SK-N-SH treated with all-trans-retinoic acid at 6 μM for 48 hours (cell line): ENCODE measurements at regions not wholly inside any gene's neighbourhood (a gene's known extent, or its start where the extent isn't known, plus 50 kb on each side); places are given as distances from the start of the nearest gene placed in this dataset.

Experiments used
- ATAC-seq: fragments of 200-7000 bp; cut with Tn5 transposase; 3 replicates; pipeline ENCODE4 v1.9.1; 2020; ENCODE audit warnings: mild to moderate bottlenecking, moderate library complexity
- ARNTL ChIP-seq: fragments of 450-650 bp; formaldehyde crosslinking; IDR thresholded peaks from 2 replicates; pipeline ENCODE4 v1.5.0; 2020; ENCODE audit warnings: low read depth, mild to moderate bottlenecking, moderate library complexity, borderline replicate concordance
- BACH2 ChIP-seq: fragments of 250-450 bp; sonication (Bioruptor Pico); IDR thresholded peaks from 2 replicates; pipeline ENCODE4 v1.9.0; 2021; ENCODE audit warnings: mild to moderate bottlenecking, borderline replicate concordance
- CREB5 ChIP-seq: fragments of 250-450 bp; sonication (Bioruptor Pico); IDR thresholded peaks from 2 replicates; pipeline ENCODE4 v1.5.1; 2020; ENCODE audit warnings: low read depth, mild to moderate bottlenecking, moderate library complexity
- CSDC2 ChIP-seq: fragments of 250-450 bp; sonication (Bioruptor Pico); IDR thresholded peaks from 2 replicates; pipeline ENCODE4 v1.5.0; 2020; ENCODE audit warnings: mild to moderate bottlenecking, moderate library complexity
- CSRNP3 ChIP-seq: fragments of 250-450 bp; sonication (Bioruptor Pico); IDR thresholded peaks from 2 replicates; pipeline ENCODE4 v1.5.1; 2021; ENCODE audit warnings: mild to moderate bottlenecking, moderate library complexity
- ESRRG ChIP-seq: fragments of 250-450 bp; sonication (Bioruptor Pico); IDR thresholded peaks from 2 replicates; pipeline ENCODE4 v1.6.1; 2021; ENCODE audit warnings: mild to moderate bottlenecking
- GLIS3 ChIP-seq: fragments of 250-450 bp; sonication (Bioruptor Pico); IDR thresholded peaks from 2 replicates; pipeline ENCODE4 v1.5.0; 2020; ENCODE audit warnings: mild to moderate bottlenecking, moderate library complexity
- ISL1 ChIP-seq: fragments of 250-450 bp; sonication (Bioruptor Pico); IDR thresholded peaks from 2 replicates; pipeline ENCODE4 v2.1.2; 2022; ENCODE audit warnings: mild to moderate bottlenecking, moderate library complexity
- OSR1 ChIP-seq: fragments of 250-450 bp; sonication (Bioruptor Pico); IDR thresholded peaks from 2 replicates; pipeline ENCODE4 v1.8.0; 2022; ENCODE audit warnings: moderate library complexity, mild to moderate bottlenecking, inconsistent platforms
- PATZ1 ChIP-seq: fragments of 250-450 bp; sonication (Bioruptor Pico); IDR thresholded peaks from 2 replicates; pipeline ENCODE4 v1.8.0; 2020; ENCODE audit warnings: mild to moderate bottlenecking, moderate library complexity, borderline replicate concordance
- POU6F1 ChIP-seq: fragments of 250-450 bp; sonication (Bioruptor Pico); IDR thresholded peaks from 2 replicates; pipeline ENCODE4 v1.8.0; 2021; ENCODE audit warnings: low read depth, mild to moderate bottlenecking, moderate library complexity, borderline replicate concordance
- PPARA ChIP-seq: fragments of 250-450 bp; sonication (Bioruptor Pico); IDR thresholded peaks from 2 replicates; pipeline ENCODE4 v1.5.0; 2020; ENCODE audit warnings: mild to moderate bottlenecking, borderline replicate concordance
- RARB ChIP-seq: fragments of 250-450 bp; sonication (Bioruptor Pico); IDR thresholded peaks from 2 replicates; pipeline ENCODE4 v1.8.0; 2021; ENCODE audit warnings: mild to moderate bottlenecking, moderate library complexity
- SNAI2 ChIP-seq: fragments of 250-450 bp; sonication (Bioruptor Pico); IDR thresholded peaks from 2 replicates; pipeline ENCODE4 v1.5.0; 2020; ENCODE audit warnings: mild to moderate bottlenecking, moderate library complexity
- TCF4 ChIP-seq: fragments of 250-450 bp; sonication (Bioruptor Pico); IDR thresholded peaks from 2 replicates; pipeline ENCODE4 v1.8.0; 2021; ENCODE audit warnings: mild to moderate bottlenecking, moderate library complexity, borderline replicate concordance
- TOX ChIP-seq: fragments of 250-450 bp; sonication (Bioruptor Pico); IDR thresholded peaks from 2 replicates; pipeline ENCODE4 v1.8.0; 2021; ENCODE audit warnings: mild to moderate bottlenecking, moderate library complexity, borderline replicate concordance
- TSHZ2 ChIP-seq: fragments of 250-450 bp; sonication (Bioruptor Pico); IDR thresholded peaks from 2 replicates; pipeline ENCODE4 v1.5.0; 2020; ENCODE audit warnings: mild to moderate bottlenecking, moderate library complexity
- ZC3H10 ChIP-seq: fragments of 250-450 bp; sonication (Bioruptor Pico); IDR thresholded peaks from 2 replicates; pipeline ENCODE4 v1.5.1; 2021; ENCODE audit warnings: mild to moderate bottlenecking, moderate library complexity
- ZFP3 ChIP-seq: fragments of 250-450 bp; sonication (Bioruptor Pico); IDR thresholded peaks from 2 replicates; pipeline ENCODE4 v1.5.0; 2020; ENCODE audit warnings: mild to moderate bottlenecking, moderate library complexity
- ZFP30 ChIP-seq: fragments of 450-650 bp; formaldehyde crosslinking; IDR thresholded peaks from 2 replicates; pipeline ENCODE4 v1.5.0; 2022; ENCODE audit warnings: mild to moderate bottlenecking, moderate library complexity
- ZNF565 ChIP-seq: fragments of 450-650 bp; formaldehyde crosslinking; conservative IDR thresholded peaks from 2 replicates; pipeline ENCODE4 v1.5.0; 2020; ENCODE audit warnings: low read depth, mild to moderate bottlenecking, moderate library complexity
- ZNF70 ChIP-seq: fragments of 450-650 bp; formaldehyde crosslinking; IDR thresholded peaks from 2 replicates; pipeline ENCODE4 v1.5.0; 2020; ENCODE audit warnings: mild to moderate bottlenecking, moderate library complexity
- ZNF8 ChIP-seq: fragments of 450-650 bp; formaldehyde crosslinking; IDR thresholded peaks from 2 replicates; pipeline ENCODE4 v1.5.0; 2020; ENCODE audit warnings: mild to moderate bottlenecking, moderate library complexity

- no peak for TF ChIP-seq TOX (CRISPR knock-in tag)
- no peak for TF ChIP-seq ARNTL (CRISPR knock-in tag)
- no peak for TF ChIP-seq ZNF70
- no peak for TF ChIP-seq TSHZ2 (CRISPR knock-in tag)
- no peak for TF ChIP-seq ZC3H10 (CRISPR knock-in tag)
- no peak for TF ChIP-seq ISL1 (CRISPR knock-in tag)
- TF ChIP-seq CSRNP3, result no peak
- TF ChIP-seq PPARA (CRISPR knock-in tag), result no peak
- no peak for TF ChIP-seq BACH2
- no peak for TF ChIP-seq ZNF565 (CRISPR knock-in tag)
- no peak for TF ChIP-seq ZNF8 (CRISPR knock-in tag)
- TF ChIP-seq ZFP30 (CRISPR knock-in tag), result no peak
- no peak for TF ChIP-seq TCF4
- no peak for TF ChIP-seq GLIS3 (CRISPR knock-in tag)
- TF ChIP-seq POU6F1 (CRISPR knock-in tag), result no peak
- no peak for TF ChIP-seq SNAI2 (CRISPR knock-in tag)
- TF ChIP-seq CSDC2, result no peak
- ATAC-seq, result no peak
Observed at GRCh38 chr12:23426328-23426727, 523.1 kb downstream of the SOX5 start.

GRCh38 chr12:23428758-23429157, 520.7 kb downstream of the SOX5 start:
- no peak for ATAC-seq
- no peak for TF ChIP-seq ZFP3 (CRISPR knock-in tag)
- no peak for TF ChIP-seq ZFP30 (CRISPR knock-in tag)
- TF ChIP-seq RARB (CRISPR knock-in tag), result no peak
- TF ChIP-seq TOX (CRISPR knock-in tag), result no peak
- TF ChIP-seq ARNTL (CRISPR knock-in tag), result no peak
- TF ChIP-seq BACH2, result no peak
- TF ChIP-seq PATZ1 (CRISPR knock-in tag), result no peak
- no peak for TF ChIP-seq CSRNP3

- no peak for TF ChIP-seq TCF4
- TF ChIP-seq SNAI2 (CRISPR knock-in tag), result no peak
- TF ChIP-seq POU6F1 (CRISPR knock-in tag), result no peak
- no peak for TF ChIP-seq BACH2
- no peak for TF ChIP-seq ZFP3 (CRISPR knock-in tag)
- TF ChIP-seq ESRRG (CRISPR knock-in tag), result no peak
- TF ChIP-seq CREB5 (CRISPR knock-in tag), result no peak
- no peak for TF ChIP-seq PATZ1 (CRISPR knock-in tag)
- no peak for TF ChIP-seq OSR1 (CRISPR knock-in tag)
- TF ChIP-seq, all 23 proteins: peak for 0
- ATAC-seq, result no peak
Observed at GRCh38 chr12:23431006-23431405, 518.5 kb downstream of the SOX5 start.
